ENCODE measurements at regions not wholly inside any gene's neighbourhood (a gene's known extent, or its start where the extent isn't known, plus 50 kb on each side); places are given as distances from the start of the nearest gene placed in this dataset.
A peak's percentile ranks its signal among the peaks of the same experiment; 100 is the strongest.
"Not testable (repeated sequence)": the region's sequence is repeated elsewhere in the genome, so short reads cannot be mapped to it uniquely, and the experiment has no call there.

DNA sequence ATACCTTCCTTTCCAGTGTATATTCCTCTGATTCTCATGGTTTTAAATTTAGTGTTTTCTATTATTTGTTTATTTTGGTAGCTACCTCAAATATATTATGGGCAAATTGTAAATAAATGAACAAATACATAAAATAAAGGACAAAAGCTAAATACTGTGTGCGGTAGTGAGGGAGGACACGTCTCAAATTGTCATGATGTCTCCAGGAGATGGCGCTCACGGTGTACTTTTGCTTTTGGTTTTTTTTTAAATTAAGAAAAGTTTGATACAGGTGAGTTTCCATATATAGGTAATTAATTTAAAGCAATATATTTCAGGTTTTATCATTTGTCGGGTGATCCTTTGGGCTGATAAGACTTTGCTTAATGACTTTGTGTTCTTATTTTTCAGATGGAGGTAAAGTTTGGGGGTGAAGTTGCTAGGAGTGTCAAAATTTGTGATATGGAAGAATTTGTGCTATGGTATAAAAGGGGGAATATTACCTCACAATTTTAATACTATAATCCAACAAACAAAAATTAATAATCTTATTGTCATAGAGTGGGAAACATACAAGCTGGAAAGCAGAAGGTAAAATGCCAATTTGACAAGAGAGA is 68.4 kb upstream of the TMEM229A start:
- DNase-seq: peak in 1 of 5 experiments; percentile 12

GRCh38 chr7:124100190-124100589 is 67.3 kb upstream of the TMEM229A start:
- no peak for DNase-seq

DNA sequence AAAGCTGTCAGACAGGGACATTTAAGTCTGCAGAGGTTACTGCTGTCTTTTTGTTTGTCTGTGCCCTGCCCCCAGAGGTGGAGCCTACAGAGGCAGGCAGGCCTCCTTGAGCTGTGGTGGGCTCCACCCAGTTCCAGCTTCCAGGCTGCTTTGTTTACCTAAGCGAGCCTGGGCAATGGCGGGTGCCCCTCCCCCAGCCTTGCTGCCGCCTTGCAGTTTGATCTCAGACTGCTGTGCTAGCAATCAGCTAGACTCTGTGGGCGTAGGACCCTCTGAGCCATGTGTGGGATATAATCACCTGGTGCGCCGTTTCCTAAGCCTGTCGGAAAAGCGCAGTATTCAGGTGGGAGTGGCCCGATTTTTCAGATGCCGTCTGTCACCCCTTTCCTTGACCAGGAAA is 66.7 kb upstream of the TMEM229A start:
- DNase-seq: not testable (repeated sequence)

DNA sequence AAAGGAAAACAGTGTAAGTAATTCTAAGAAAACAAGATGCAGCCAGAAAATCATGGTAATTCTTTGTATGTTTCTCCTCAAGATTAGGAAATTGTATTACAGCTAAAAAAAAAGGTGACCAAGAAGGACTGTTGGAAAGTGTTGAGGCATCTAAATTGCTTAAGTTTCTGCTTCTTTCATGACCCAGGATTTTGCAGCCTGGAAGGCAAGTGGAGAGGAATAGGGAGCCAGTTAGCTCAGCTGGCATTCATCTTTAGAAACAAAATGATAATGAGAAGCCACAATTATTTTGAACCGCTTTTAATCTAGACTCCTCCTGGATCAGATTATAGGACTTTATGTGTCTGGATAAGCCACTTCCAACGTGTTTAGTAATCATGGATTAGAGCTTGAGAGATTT is 56.8 kb upstream of the TMEM229A start:
- DNase-seq: no peak

GRCh38 chr7:124088590-124088989 is 55.7 kb upstream of the TMEM229A start:
- DNase-seq: no peak

- DNase-seq: no peak
Observed at GRCh38 chr7:124086843-124087242, 54.0 kb upstream of the TMEM229A start.

GRCh38 chr7:124085179-124085578 is 52.3 kb upstream of the TMEM229A start:
- no peak for DNase-seq

DNA sequence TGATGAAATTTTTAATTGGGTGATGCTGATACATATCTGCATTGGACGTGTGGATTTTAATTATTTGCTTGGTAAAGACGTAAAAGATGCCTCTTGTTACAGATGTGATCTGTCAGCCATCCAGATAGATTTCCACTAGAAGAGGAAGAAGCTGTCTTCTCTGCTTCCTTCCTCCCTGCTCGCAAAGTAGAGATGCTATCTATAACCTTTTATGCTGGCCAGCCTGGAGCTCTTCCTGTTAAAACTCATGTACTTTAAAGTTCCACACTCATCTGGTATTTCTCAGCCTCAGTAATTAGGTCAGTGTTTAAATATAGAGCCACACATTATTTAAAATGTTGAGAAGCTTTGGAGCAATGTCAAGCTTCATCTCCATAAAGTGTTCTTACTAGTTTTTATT is 51.2 kb upstream of the TMEM229A start:
- no peak for DNase-seq
